Astrocyte (in vitro differentiated cells and primary cell): ENCODE measurements at regions not wholly inside any gene's neighbourhood (a gene's known extent, or its start where the extent isn't known, plus 50 kb on each side); places are given as distances from the start of the nearest gene placed in this dataset.

Source experiments
- DNase-seq: peaks from one replicate; pipeline ENCODE4 v3.0.0-alpha.2; 2010; ENCODE audit warnings: low read depth
- FAIRE-seq: peaks from 2 replicates; lab custom pipeline; 2011; peaks lifted over from hg19 to GRCh38; lab: Jason Lieb, UNC
- H2AFZ ChIP-seq: 2 replicates; pipeline ENCODE4 v1.6.0; 2012; ENCODE audit warnings: low read depth, low read length, inconsistent platforms
- H3K27ac ChIP-seq: 2 replicates; pipeline ENCODE4 v1.5.1; 2011; ENCODE audit warnings: low read depth, low read length, inconsistent platforms
- H3K27me3 ChIP-seq: 2 replicates; pipeline ENCODE4 v1.6.0; 2011; ENCODE audit warnings: low read length, inconsistent platforms; ENCODE audit not compliant: insufficient read depth
- H3K36me3 ChIP-seq: 2 replicates; pipeline ENCODE4 v1.5.1; 2011; ENCODE audit warnings: low read length, inconsistent platforms; ENCODE audit not compliant: insufficient read depth
- H3K4me1 ChIP-seq: 2 replicates; pipeline ENCODE4 v1.5.1; 2011; ENCODE audit warnings: low read length, inconsistent platforms; ENCODE audit not compliant: insufficient read depth
- H3K4me2 ChIP-seq: 2 replicates; pipeline ENCODE4 v1.6.0; 2012; ENCODE audit warnings: low read length, inconsistent platforms
- H3K4me3 ChIP-seq: 2 replicates; pipeline ENCODE4 v1.5.1; 2011; ENCODE audit warnings: low read depth, mild to moderate bottlenecking, low read length, inconsistent platforms; ENCODE audit not compliant: insufficient read depth
- H3K79me2 ChIP-seq: 2 replicates; pipeline ENCODE4 v1.6.0; 2012; ENCODE audit warnings: mild to moderate bottlenecking, low read length, inconsistent platforms; ENCODE audit not compliant: insufficient read depth
- H3K9ac ChIP-seq: 2 replicates; pipeline ENCODE4 v1.6.0; 2012; ENCODE audit warnings: mild to moderate bottlenecking, low read length, inconsistent platforms
- H3K9me3 ChIP-seq: 2 replicates; pipeline ENCODE4 v1.5.1; 2012; ENCODE audit warnings: low read depth, mild to moderate bottlenecking, low read length, inconsistent platforms; ENCODE audit not compliant: insufficient read depth
- H4K20me1 ChIP-seq: 2 replicates; pipeline ENCODE4 v1.6.0; 2012; ENCODE audit warnings: low read length, inconsistent platforms; ENCODE audit not compliant: insufficient read depth
- H3K27ac Mint-ChIP-seq: one replicate; pipeline ENCODE4 v1.8.0; 2021; ENCODE audit warnings: mild to moderate bottlenecking, mixed read lengths; ENCODE audit not compliant: unreplicated experiment
- H3K27me3 Mint-ChIP-seq: one replicate; pipeline ENCODE4 v1.8.0; 2021; ENCODE audit warnings: low read depth, mixed read lengths; ENCODE audit not compliant: unreplicated experiment
- H3K36me3 Mint-ChIP-seq: one replicate; pipeline ENCODE4 v1.8.0; 2021; ENCODE audit warnings: low read depth, mixed read lengths; ENCODE audit not compliant: unreplicated experiment
- H3K4me1 Mint-ChIP-seq: one replicate; pipeline ENCODE4 v1.8.0; 2021; ENCODE audit warnings: low read depth, mixed read lengths; ENCODE audit not compliant: unreplicated experiment
- H3K4me3 Mint-ChIP-seq: one replicate; pipeline ENCODE4 v1.8.0; 2021; ENCODE audit warnings: mild to moderate bottlenecking, moderate library complexity, mixed read lengths; ENCODE audit not compliant: unreplicated experiment
- H3K9me3 Mint-ChIP-seq: one replicate; pipeline ENCODE4 v1.8.0; 2021; ENCODE audit warnings: mild to moderate bottlenecking, mixed read lengths; ENCODE audit not compliant: unreplicated experiment
- EZH2 ChIP-seq: IDR thresholded peaks from 2 replicates; pipeline ENCODE4 v1.6.1; 2012; ENCODE audit warnings: mild to moderate bottlenecking, low read length, inconsistent platforms; ENCODE audit not compliant: insufficient read depth
- TF ChIP-seq, protein P1 (sequence below): IDR thresholded peaks from 2 replicates; pipeline ENCODE4 v1.5.1; 2011; ENCODE audit warnings: low read depth, mild to moderate bottlenecking, inconsistent platforms, low read length, moderate library complexity; ENCODE audit not compliant: insufficient read depth

DNA sequence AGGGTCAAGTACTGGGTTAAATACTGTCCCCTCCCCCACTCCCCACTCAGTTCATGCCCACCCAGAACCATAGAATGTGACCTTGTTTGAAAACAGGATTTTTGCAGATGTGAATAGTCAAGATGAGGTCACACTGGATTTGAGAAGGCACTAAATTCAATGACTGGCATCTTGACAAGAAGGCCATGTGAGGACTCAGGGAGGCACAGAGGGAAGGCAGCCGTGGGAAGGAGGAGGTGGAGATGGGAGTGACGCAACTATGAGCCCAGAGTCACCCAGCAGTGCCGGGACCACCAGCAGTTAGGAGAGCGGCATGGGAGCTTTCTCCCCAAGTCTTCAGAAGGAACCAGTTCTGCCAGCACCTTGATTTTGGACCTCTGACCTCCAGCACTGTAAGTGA lies 257.3 kb downstream of the BCL2 start:
- no peak overlapping the region for H3K9ac ChIP-seq
- H2AFZ ChIP-seq: no peak overlapping the region
- peak overlapping the region; percentile 41 for H3K27ac Mint-ChIP-seq
- no peaks in the 10 kb centered on the region for H4K20me1 ChIP-seq
- no peak overlapping the region for H3K4me3 Mint-ChIP-seq
- FAIRE-seq (no peak), DNase-seq (no peak)
- no peak overlapping the region for H3K4me3 ChIP-seq
- H3K4me2 ChIP-seq: no peak overlapping the region
- no peaks in the 10 kb centered on the region for H3K9me3 Mint-ChIP-seq
- H3K36me3 Mint-ChIP-seq: peaks cover 2% of the 10 kb centered on the region
- no peaks in the 10 kb centered on the region for H3K9me3 ChIP-seq
- H3K36me3 ChIP-seq: no peaks in the 10 kb centered on the region
- peaks cover 2% of the 10 kb centered on the region for H3K27me3 ChIP-seq
- H3K27ac ChIP-seq: no peak overlapping the region
- no peaks in the 10 kb centered on the region for H3K79me2 ChIP-seq
- H3K27me3 Mint-ChIP-seq: peaks cover 7% of the 10 kb centered on the region
- TF ChIP-seq, protein P1, sequence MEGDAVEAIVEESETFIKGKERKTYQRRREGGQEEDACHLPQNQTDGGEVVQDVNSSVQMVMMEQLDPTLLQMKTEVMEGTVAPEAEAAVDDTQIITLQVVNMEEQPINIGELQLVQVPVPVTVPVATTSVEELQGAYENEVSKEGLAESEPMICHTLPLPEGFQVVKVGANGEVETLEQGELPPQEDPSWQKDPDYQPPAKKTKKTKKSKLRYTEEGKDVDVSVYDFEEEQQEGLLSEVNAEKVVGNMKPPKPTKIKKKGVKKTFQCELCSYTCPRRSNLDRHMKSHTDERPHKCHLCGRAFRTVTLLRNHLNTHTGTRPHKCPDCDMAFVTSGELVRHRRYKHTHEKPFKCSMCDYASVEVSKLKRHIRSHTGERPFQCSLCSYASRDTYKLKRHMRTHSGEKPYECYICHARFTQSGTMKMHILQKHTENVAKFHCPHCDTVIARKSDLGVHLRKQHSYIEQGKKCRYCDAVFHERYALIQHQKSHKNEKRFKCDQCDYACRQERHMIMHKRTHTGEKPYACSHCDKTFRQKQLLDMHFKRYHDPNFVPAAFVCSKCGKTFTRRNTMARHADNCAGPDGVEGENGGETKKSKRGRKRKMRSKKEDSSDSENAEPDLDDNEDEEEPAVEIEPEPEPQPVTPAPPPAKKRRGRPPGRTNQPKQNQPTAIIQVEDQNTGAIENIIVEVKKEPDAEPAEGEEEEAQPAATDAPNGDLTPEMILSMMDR: no peak
- no peak for TF ChIP-seq EZH2
- peaks cover 5% of the 10 kb centered on the region for H3K4me1 ChIP-seq
- H3K4me1 Mint-ChIP-seq: peaks cover 9% of the 10 kb centered on the region

DNA sequence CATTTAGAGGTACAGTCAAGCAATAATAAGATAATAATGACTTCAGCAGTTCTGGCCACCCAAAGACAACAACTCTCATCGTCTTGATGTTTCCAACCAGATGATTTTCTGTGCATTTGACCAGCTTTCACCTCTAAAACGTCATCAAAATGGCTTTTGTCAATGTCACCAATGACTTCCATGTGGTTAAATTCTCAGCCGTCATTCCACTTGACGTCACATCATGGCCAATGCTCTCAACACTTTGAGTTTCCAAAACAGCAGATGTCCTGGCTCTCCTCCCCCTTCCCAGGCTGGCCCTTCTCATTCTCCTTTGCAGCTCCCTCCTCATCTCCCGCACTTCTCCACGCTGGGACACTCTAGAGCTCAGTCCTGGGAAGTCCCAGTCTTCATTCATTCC lies 258.3 kb downstream of the BCL2 start:
- no peaks in the 10 kb centered on the region for H3K36me3 ChIP-seq
- H3K4me1 ChIP-seq: peaks cover 5% of the 10 kb centered on the region
- H3K79me2 ChIP-seq: no peaks in the 10 kb centered on the region
- H3K27ac ChIP-seq: no peak overlapping the region
- Mint-ChIP-seq H3K4me3 (no peak overlapping the region), H3K9me3 (no peaks in the 10 kb centered on the region), H3K4me1 (peaks cover 9% of the 10 kb centered on the region), H3K27ac (no peak overlapping the region), H3K36me3 (peaks cover 2% of the 10 kb centered on the region), H3K27me3 (peaks cover 7% of the 10 kb centered on the region)
- TF ChIP-seq, protein P1: no peak
- TF ChIP-seq EZH2: no peak
- no peak overlapping the region for H2AFZ ChIP-seq
- no peak for FAIRE-seq
- H3K27me3 ChIP-seq: no peaks in the 10 kb centered on the region
- no peak overlapping the region for H3K9ac ChIP-seq
- no peak overlapping the region for H3K4me3 ChIP-seq
- no peaks in the 10 kb centered on the region for H3K9me3 ChIP-seq
- DNase-seq: no peak
- H3K4me2 ChIP-seq: no peak overlapping the region
- H4K20me1 ChIP-seq: no peaks in the 10 kb centered on the region

DNA sequence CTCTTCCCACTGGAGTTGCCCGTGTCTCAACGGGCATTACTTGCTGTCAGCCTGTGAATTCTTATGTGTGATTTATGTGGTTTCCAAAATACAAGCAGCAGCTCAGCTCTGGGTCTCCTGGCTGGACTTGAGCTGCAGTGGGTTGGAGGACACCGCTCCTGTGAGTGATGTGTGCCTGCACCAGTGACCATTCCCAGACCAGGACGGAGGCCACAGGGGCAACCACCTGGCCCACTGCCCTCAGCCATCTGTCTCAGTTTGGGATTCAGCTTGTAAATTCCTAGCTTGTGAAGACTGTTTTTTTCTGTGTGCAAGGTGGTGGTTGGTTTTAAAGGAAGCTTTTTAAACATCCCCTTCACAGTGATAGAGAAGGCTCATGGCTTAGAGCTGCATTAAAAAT lies 261.0 kb downstream of the BCL2 start:
- peaks cover 2% of the 10 kb centered on the region for H3K36me3 Mint-ChIP-seq
- Histone ChIP-seq H3K79me2 (no peaks in the 10 kb centered on the region), H3K4me3 (no peak overlapping the region), H4K20me1 (no peaks in the 10 kb centered on the region), H3K36me3 (no peaks in the 10 kb centered on the region), H3K4me2 (no peak overlapping the region), H3K9me3 (no peaks in the 10 kb centered on the region), H3K9ac (no peak overlapping the region), H3K27me3 (no peaks in the 10 kb centered on the region), H2AFZ (no peak overlapping the region), H3K27ac (no peak overlapping the region), H3K4me1 (peaks cover 5% of the 10 kb centered on the region)
- H3K4me3 Mint-ChIP-seq: no peak overlapping the region
- H3K27me3 Mint-ChIP-seq: no peaks in the 10 kb centered on the region
- FAIRE-seq: no peak
- TF ChIP-seq EZH2: no peak
- TF ChIP-seq, protein P1: no peak
- H3K27ac Mint-ChIP-seq: no peak overlapping the region
- no peak for DNase-seq
- H3K4me1 Mint-ChIP-seq: peaks cover 13% of the 10 kb centered on the region
- no peaks in the 10 kb centered on the region for H3K9me3 Mint-ChIP-seq
